HFF-Myc (cell line): ENCODE measurements at regions not wholly inside any gene's neighbourhood (a gene's known extent, or its start where the extent isn't known, plus 50 kb on each side); places are given as distances from the start of the nearest gene placed in this dataset.
"Not testable (repeated sequence)": the region's sequence is repeated elsewhere in the genome, so short reads cannot be mapped to it uniquely, and the experiment has no call there.

Source experiments
- DNase-seq: peaks from one replicate; pipeline ENCODE4 v3.0.0-alpha.2; 2011; ENCODE audit warnings: low read depth; ENCODE audit errors: extremely low read depth
- H3K4me3 ChIP-seq: replicated peaks from 2 replicates; pipeline ENCODE4 v1.5.1; 2011; ENCODE audit warnings: low read depth, mild to moderate bottlenecking, control low read depth, low read length
- CTCF ChIP-seq: IDR thresholded peaks from 2 replicates; pipeline ENCODE4 v1.5.1; 2012; ENCODE audit warnings: mild to moderate bottlenecking, low read depth, low read length, control low read depth; ENCODE audit errors: missing control alignments

- no peak for DNase-seq
- H3K4me3 ChIP-seq, result no peak overlapping the region
- no peak for TF ChIP-seq CTCF
Observed at GRCh38 chr2:175601969-175602368, 400.1 kb downstream of the LNPK start.

GRCh38 chr2:175599966-175600831 is 401.9 kb downstream of the LNPK start:
- DNase-seq, result peak; percentile 44
- no peak for TF ChIP-seq CTCF

GRCh38 chr2:175597286-175597685 is 404.8 kb downstream of the LNPK start:
- no peak for DNase-seq
- H3K4me3 ChIP-seq, result no peak overlapping the region
- no peak for TF ChIP-seq CTCF

More at GRCh38 chr2:175599966-175600831, 401.9 kb downstream of the LNPK start:
- no peak overlapping the region for H3K4me3 ChIP-seq

DNA sequence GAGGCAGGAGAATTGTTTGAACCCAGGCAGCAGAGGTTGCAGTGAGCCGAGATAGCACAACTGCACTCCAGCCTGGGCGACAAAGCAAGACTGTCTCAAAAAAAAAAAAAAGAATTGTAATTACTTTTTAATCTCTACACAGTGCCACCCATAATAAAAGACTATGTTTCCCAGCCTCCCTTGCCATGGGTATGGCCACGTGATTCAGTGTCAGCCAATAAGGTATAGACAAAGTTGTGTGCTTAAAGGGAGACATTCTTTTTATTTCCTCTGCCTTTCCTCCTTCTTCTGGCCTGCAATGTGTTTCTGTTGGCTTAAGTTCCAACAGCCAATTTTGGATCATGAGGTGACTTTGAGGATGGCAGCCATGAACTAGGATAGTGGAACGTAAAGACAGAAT is 406.9 kb downstream of the LNPK start:
- DNase-seq, result no peak
- TF ChIP-seq CTCF, result no peak
- no peak overlapping the region for H3K4me3 ChIP-seq

- not testable (repeated sequence) for H3K4me3 ChIP-seq, DNase-seq
Observed at GRCh38 chr2:175593686-175594525, 408.2 kb downstream of the LNPK start.

DNA sequence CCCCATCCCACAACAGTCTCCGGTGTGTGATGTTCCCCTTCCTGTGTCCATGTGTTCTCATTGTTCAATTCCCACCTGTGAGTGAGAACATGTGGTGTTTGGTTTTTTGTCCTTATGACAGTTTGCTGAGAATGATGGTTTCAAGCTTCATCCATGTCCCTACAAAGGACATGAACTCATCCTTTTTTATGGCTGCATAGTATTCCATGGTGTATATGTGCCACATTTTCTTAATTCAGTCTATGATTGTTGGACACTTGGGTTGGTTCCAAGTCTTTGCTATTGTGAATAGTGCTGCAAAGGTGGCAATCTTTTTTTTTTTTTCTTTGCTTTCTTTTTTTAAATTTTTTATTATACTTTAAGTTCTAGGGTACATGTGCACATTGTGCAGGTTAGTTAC is 406.7 kb upstream of the ATP5MC3 start:
- not testable (repeated sequence) for DNase-seq, H3K4me3 ChIP-seq

DNA sequence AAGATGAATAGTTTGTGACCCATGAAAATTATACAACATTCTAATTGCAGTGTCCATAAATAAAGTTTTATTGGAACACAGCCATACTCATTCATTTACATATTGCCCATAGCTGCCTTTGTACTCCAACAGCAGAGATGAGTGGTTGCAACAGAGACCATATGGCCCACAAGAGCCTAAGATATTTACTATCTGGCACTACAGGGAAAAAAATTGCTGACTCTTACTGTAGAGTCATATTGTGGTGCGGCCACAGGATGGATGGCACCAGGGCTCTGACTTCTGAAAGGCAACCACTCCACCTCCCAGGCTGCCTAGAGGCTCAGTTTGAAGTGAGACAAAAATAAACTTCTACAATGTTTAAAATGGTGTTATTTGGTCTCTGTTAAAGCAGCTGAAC is 404.0 kb upstream of the ATP5MC3 start:
- no peak for DNase-seq
- TF ChIP-seq CTCF, result no peak
- no peak overlapping the region for H3K4me3 ChIP-seq
